Mucosa of rectum (tissue), 2 donors: ENCODE measurements at regions not wholly inside any gene's neighbourhood (a gene's known extent, or its start where the extent isn't known, plus 50 kb on each side); places are given as distances from the start of the nearest gene placed in this dataset.

ENCODE experiments used
- H3K27ac ChIP-seq, 2 donors: one replicate each; pipeline ENCODE4 v1.7.0; 2013; ENCODE audit warnings: inconsistent platforms in 2 of 2, low read depth in 2 of 2, low read length in 2 of 2
- H3K27me3 ChIP-seq, 2 donors: one replicate each; pipeline ENCODE4 v1.7.0; 2013; ENCODE audit warnings: low read length in 2 of 2; ENCODE audit not compliant: control insufficient read depth in 2 of 2, insufficient read depth in 2 of 2
- H3K36me3 ChIP-seq, 2 donors: one replicate each; pipeline ENCODE4 v1.7.0; 2013; ENCODE audit warnings: low read length in 2 of 2; ENCODE audit not compliant: control insufficient read depth in 2 of 2, insufficient read depth in 2 of 2
- H3K4me1 ChIP-seq, 2 donors: one replicate each; pipeline ENCODE4 v1.7.0; 2013; ENCODE audit warnings: low read length in 2 of 2, mild to moderate bottlenecking in 1 of 2; ENCODE audit not compliant: control insufficient read depth in 2 of 2, insufficient read depth in 2 of 2
- H3K4me3 ChIP-seq, 2 donors: one replicate each; pipeline ENCODE4 v1.7.0; 2013; ENCODE audit warnings: low read length in 2 of 2
- H3K9ac ChIP-seq, 2 donors: one replicate each; pipeline ENCODE4 v1.7.0; 2013; ENCODE audit warnings: low read length in 2 of 2, low read depth in 1 of 2, mild to moderate bottlenecking in 1 of 2
- H3K9me3 ChIP-seq, 2 donors: one replicate each; pipeline ENCODE4 v1.7.0; 2013; ENCODE audit warnings: low read length in 2 of 2; ENCODE audit not compliant: control insufficient read depth in 2 of 2
- donor health status: healthy.
- donor health status: Normal muscosa, but diverticular disease.

- Histone ChIP-seq H3K4me1 (no peaks in the 10 kb centered on the region), H3K4me3 (no peak overlapping the region), H3K27ac (no peak overlapping the region), H3K9me3 (no peaks in the 10 kb centered on the region), H3K27me3 (no peaks in the 10 kb centered on the region), H3K9ac (no peak overlapping the region), H3K36me3 (no peaks in the 10 kb centered on the region)
Observed at GRCh38 chr11:69232821-69233743, 60.9 kb upstream of the MYEOV start.

- Histone ChIP-seq H3K36me3 (no peaks in the 10 kb centered on the region), H3K4me3 (no peak overlapping the region), H3K27ac (no peak overlapping the region), H3K4me1 (no peaks in the 10 kb centered on the region), H3K9ac (no peak overlapping the region), H3K9me3 (no peaks in the 10 kb centered on the region), H3K27me3 (no peaks in the 10 kb centered on the region)
Observed at GRCh38 chr11:69233744-69234570, 60.0 kb upstream of the MYEOV start.

- Histone ChIP-seq H3K36me3 (no peaks in the 10 kb centered on the region), H3K4me3 (no peak overlapping the region)
Observed at GRCh38 chr11:69234740-69235710, 58.9 kb upstream of the MYEOV start.

GRCh38 chr11:69238573-69239351, 55.2 kb upstream of the MYEOV start:
- H3K27ac ChIP-seq: no peak overlapping the region
- H3K36me3 ChIP-seq: no peaks in the 10 kb centered on the region
- H3K4me1 ChIP-seq: no peaks in the 10 kb centered on the region
- H3K9me3 ChIP-seq: no peaks in the 10 kb centered on the region
- H3K4me3 ChIP-seq: no peak overlapping the region
- no peaks in the 10 kb centered on the region for H3K27me3 ChIP-seq
- no peak overlapping the region for H3K9ac ChIP-seq

More at GRCh38 chr11:69234740-69235710, 58.9 kb upstream of the MYEOV start:
- H3K9me3 ChIP-seq: no peaks in the 10 kb centered on the region
- no peak overlapping the region for H3K27ac ChIP-seq
- H3K4me1 ChIP-seq: no peaks in the 10 kb centered on the region
- H3K9ac ChIP-seq: no peak overlapping the region
- H3K27me3 ChIP-seq: no peaks in the 10 kb centered on the region

GRCh38 chr11:69239641-69240040, 54.3 kb upstream of the MYEOV start:
- no peaks in the 10 kb centered on the region for H3K27me3 ChIP-seq
- H3K4me3 ChIP-seq: no peak overlapping the region
- H3K4me1 ChIP-seq: no peaks in the 10 kb centered on the region
- H3K9ac ChIP-seq: no peak overlapping the region
- H3K36me3 ChIP-seq: no peaks in the 10 kb centered on the region
- no peaks in the 10 kb centered on the region for H3K9me3 ChIP-seq
- H3K27ac ChIP-seq: no peak overlapping the region

GRCh38 chr11:69240332-69241074, 53.5 kb upstream of the MYEOV start:
- no peak overlapping the region for H3K27ac ChIP-seq
- H3K9ac ChIP-seq: no peak overlapping the region
- no peaks in the 10 kb centered on the region for H3K27me3 ChIP-seq
- no peaks in the 10 kb centered on the region for H3K36me3 ChIP-seq
- H3K9me3 ChIP-seq: no peaks in the 10 kb centered on the region
- no peak overlapping the region for H3K4me3 ChIP-seq
- H3K4me1 ChIP-seq: no peaks in the 10 kb centered on the region

- no peaks in the 10 kb centered on the region for H3K36me3 ChIP-seq
- no peaks in the 10 kb centered on the region for H3K4me1 ChIP-seq
- H3K27ac ChIP-seq: no peak overlapping the region
- H3K9ac ChIP-seq: no peak overlapping the region
- H3K27me3 ChIP-seq: no peaks in the 10 kb centered on the region
- no peaks in the 10 kb centered on the region for H3K9me3 ChIP-seq
- H3K4me3 ChIP-seq: no peak overlapping the region
Observed at GRCh38 chr11:69241075-69241740, 52.7 kb upstream of the MYEOV start.

GRCh38 chr11:69241844-69242243, 52.1 kb upstream of the MYEOV start:
- H3K9ac ChIP-seq: no peak overlapping the region
- H3K4me3 ChIP-seq: no peak overlapping the region
- no peaks in the 10 kb centered on the region for H3K27me3 ChIP-seq
- H3K9me3 ChIP-seq: no peaks in the 10 kb centered on the region
- H3K4me1 ChIP-seq: no peaks in the 10 kb centered on the region
- H3K36me3 ChIP-seq: no peaks in the 10 kb centered on the region
- H3K27ac ChIP-seq: no peak overlapping the region
